Adrenal gland (tissue), 5 donors: ENCODE measurements at regions not wholly inside any gene's neighbourhood (a gene's known extent, or its start where the extent isn't known, plus 50 kb on each side); places are given as distances from the start of the nearest gene placed in this dataset.

Experiments used
- POLR2A ChIP-seq, 2 donors: fragments of 450-650 bp; IDR thresholded peaks; one replicate each; pipeline ENCODE4 v1.6.1; 2017; ENCODE audit warnings: antibody characterized with exemption in 2 of 2, mild to moderate bottlenecking in 2 of 2, moderate library complexity in 1 of 2
- TF ChIP-seq, protein P1 (sequence below), 6 experiments: fragments of 450-650 bp in 4 of 6; fragments of 200-600 bp in 2 of 6; sonication (generic) in 1 of 6; IDR thresholded peaks; 1 replicate in 5 of 6; 2 replicates in 1 of 6; pipeline versions ENCODE4 v1.5.1 to v1.8.0; 2016 to 2021; ENCODE audit warnings: antibody characterized with exemption in 6 of 6, mild to moderate bottlenecking in 2 of 6, moderate library complexity in 1 of 6
- donor health status: DM: no; HTN: no; CAD: no.

- TF ChIP-seq, protein P1, sequence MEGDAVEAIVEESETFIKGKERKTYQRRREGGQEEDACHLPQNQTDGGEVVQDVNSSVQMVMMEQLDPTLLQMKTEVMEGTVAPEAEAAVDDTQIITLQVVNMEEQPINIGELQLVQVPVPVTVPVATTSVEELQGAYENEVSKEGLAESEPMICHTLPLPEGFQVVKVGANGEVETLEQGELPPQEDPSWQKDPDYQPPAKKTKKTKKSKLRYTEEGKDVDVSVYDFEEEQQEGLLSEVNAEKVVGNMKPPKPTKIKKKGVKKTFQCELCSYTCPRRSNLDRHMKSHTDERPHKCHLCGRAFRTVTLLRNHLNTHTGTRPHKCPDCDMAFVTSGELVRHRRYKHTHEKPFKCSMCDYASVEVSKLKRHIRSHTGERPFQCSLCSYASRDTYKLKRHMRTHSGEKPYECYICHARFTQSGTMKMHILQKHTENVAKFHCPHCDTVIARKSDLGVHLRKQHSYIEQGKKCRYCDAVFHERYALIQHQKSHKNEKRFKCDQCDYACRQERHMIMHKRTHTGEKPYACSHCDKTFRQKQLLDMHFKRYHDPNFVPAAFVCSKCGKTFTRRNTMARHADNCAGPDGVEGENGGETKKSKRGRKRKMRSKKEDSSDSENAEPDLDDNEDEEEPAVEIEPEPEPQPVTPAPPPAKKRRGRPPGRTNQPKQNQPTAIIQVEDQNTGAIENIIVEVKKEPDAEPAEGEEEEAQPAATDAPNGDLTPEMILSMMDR (IDR thresholded peaks at IDR 0.05): no peak
- no peak for TF ChIP-seq POLR2A (IDR thresholded peaks at IDR 0.05)
Observed at GRCh38 chr12:11497995-11498394, 102.6 kb upstream of the PRB2 start.
